Esophagus squamous epithelium (tissue), 5 donors: ENCODE measurements at regions not wholly inside any gene's neighbourhood (a gene's known extent, or its start where the extent isn't known, plus 50 kb on each side); places are given as distances from the start of the nearest gene placed in this dataset.

Experiments used
- DNase-seq: peaks from one replicate; lab custom pipeline; 2025; lab: John Stamatoyannopoulos, UW
- H3K27ac ChIP-seq, 4 donors: fragments of 200-600 bp; sonication (generic); one replicate each; pipeline ENCODE4 v1.5.1; 2016 to 2019; ENCODE audit warnings: mild to moderate bottlenecking in 1 of 4
- H3K27me3 ChIP-seq, 4 donors: fragments of 200-600 bp; sonication (generic); 1 replicate in 3 of 4; 2 replicates in 1 of 4; pipeline versions ENCODE4 v1.5.1 to v1.6.0; 2017 to 2021; ENCODE audit warnings: antibody characterized with exemption in 1 of 4
- H3K36me3 ChIP-seq, 3 donors: fragments of 200-600 bp; sonication (generic); one replicate each; pipeline ENCODE4 v1.5.1; 2016 to 2019
- H3K4me1 ChIP-seq, 3 donors: fragments of 200-600 bp; sonication (generic); one replicate each; pipeline ENCODE4 v1.5.1; 2017 to 2019
- H3K4me3 ChIP-seq, 4 donors: fragments of 200-600 bp; sonication (generic); 1 replicate in 3 of 4; 2 replicates in 1 of 4; pipeline ENCODE4 v1.5.1; 2016 to 2019; ENCODE audit warnings: mild to moderate bottlenecking in 2 of 4, moderate library complexity in 1 of 4
- H3K9me3 ChIP-seq, 3 donors: fragments of 200-600 bp; sonication (generic); one replicate each; pipeline ENCODE4 v1.5.1; 2016 to 2019
- POLR2A ChIP-seq, 4 donors: fragments of 450-650 bp; IDR thresholded peaks; one replicate each; pipeline ENCODE4 v1.6.1; 2017; ENCODE audit warnings: antibody characterized with exemption in 4 of 4, mild to moderate bottlenecking in 4 of 4, moderate library complexity in 3 of 4
- WGBS, 2 donors: methylation state at CpG; one replicate each; pipeline ENCODE4 v1.1.5; 2018; 5-methylcytosine and 5-hydroxymethylcytosine counted together
- intact Hi-C: fragments of 100-400 bp; cut with DNase I; formaldehyde crosslinking; loops from one replicate; pipeline ENCODE4 v1.15.0; 2022
- TF ChIP-seq, protein P1 (sequence below), 6 experiments: fragments of 450-650 bp in 4 of 6; fragments of 200-600 bp in 2 of 6; sonication (generic) in 2 of 6; IDR thresholded peaks; one replicate each; pipeline ENCODE4 v1.5.1; 2016 to 2019; ENCODE audit warnings: antibody characterized with exemption in 6 of 6, mild to moderate bottlenecking in 4 of 6, moderate library complexity in 4 of 6
- donor health status: DM: yes; HTN: yes; CAD: no.

- DNase-seq = no peak
- no peaks in the 10 kb centered on the region for H3K9me3 ChIP-seq
- peaks cover 4 to 59% (median 6%) of the 10 kb centered on the region in 3 donors for H3K4me1 ChIP-seq
- H3K27ac ChIP-seq = peak overlapping the region; percentile 73 to 86 (median 77)
- 23 to 31% methylated on average over 4 of the region's 4 CpGs for WGBS, 2 donors
- intact Hi-C loops = no loop called here
- no peaks in the 10 kb centered on the region for H3K27me3 ChIP-seq
- no peaks in the 10 kb centered on the region for H3K36me3 ChIP-seq
- TF ChIP-seq, protein P1, sequence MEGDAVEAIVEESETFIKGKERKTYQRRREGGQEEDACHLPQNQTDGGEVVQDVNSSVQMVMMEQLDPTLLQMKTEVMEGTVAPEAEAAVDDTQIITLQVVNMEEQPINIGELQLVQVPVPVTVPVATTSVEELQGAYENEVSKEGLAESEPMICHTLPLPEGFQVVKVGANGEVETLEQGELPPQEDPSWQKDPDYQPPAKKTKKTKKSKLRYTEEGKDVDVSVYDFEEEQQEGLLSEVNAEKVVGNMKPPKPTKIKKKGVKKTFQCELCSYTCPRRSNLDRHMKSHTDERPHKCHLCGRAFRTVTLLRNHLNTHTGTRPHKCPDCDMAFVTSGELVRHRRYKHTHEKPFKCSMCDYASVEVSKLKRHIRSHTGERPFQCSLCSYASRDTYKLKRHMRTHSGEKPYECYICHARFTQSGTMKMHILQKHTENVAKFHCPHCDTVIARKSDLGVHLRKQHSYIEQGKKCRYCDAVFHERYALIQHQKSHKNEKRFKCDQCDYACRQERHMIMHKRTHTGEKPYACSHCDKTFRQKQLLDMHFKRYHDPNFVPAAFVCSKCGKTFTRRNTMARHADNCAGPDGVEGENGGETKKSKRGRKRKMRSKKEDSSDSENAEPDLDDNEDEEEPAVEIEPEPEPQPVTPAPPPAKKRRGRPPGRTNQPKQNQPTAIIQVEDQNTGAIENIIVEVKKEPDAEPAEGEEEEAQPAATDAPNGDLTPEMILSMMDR (IDR thresholded peaks at IDR 0.05) = no peak
- no peak for TF ChIP-seq POLR2A (IDR thresholded peaks at IDR 0.05)
- H3K4me3 ChIP-seq = no peak overlapping the region
Measured at GRCh38 chr13:73677048-73677601, 457.1 kb downstream of the KLF12 start.

DNA sequence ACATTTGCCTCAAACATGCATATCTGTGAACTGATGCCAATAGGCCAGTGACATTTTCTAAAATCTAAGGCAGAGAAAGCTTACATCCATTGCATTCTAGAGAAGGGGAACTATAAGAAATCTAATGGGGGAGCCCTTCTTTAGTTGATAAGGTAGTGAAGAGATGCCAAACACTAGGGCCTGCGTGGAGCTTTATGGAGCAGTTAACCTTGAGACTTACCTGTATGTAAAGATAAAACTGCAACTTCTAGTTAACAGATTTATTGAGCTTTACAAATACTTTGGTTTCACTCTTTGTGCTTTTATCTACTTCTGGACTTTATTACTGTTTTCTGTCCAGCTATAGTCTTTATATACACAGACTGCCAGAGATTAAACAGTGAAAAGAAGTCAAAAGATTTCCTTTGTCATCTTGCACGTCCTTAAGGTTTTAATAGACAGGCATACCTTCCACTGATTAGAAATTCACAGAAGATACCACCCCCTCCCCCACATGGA is 457.6 kb downstream of the KLF12 start:
- H3K27ac ChIP-seq = peak overlapping the region; percentile 73 to 86 (median 77)
- H3K9me3 ChIP-seq = no peaks in the 10 kb centered on the region
- no peak for TF ChIP-seq POLR2A (IDR thresholded peaks at IDR 0.05)
- TF ChIP-seq, protein P1 (IDR thresholded peaks at IDR 0.05) = no peak
- no peak overlapping the region for H3K4me3 ChIP-seq
- intact Hi-C loops = no loop called here
- 55 to 76% methylated on average over 2 of the region's 2 CpGs for WGBS, 2 donors
- no peaks in the 10 kb centered on the region for H3K36me3 ChIP-seq
- H3K4me1 ChIP-seq = peaks cover 4 to 64% (median 6%) of the 10 kb centered on the region in 3 donors
- no peak for DNase-seq
- no peaks in the 10 kb centered on the region for H3K27me3 ChIP-seq

DNA sequence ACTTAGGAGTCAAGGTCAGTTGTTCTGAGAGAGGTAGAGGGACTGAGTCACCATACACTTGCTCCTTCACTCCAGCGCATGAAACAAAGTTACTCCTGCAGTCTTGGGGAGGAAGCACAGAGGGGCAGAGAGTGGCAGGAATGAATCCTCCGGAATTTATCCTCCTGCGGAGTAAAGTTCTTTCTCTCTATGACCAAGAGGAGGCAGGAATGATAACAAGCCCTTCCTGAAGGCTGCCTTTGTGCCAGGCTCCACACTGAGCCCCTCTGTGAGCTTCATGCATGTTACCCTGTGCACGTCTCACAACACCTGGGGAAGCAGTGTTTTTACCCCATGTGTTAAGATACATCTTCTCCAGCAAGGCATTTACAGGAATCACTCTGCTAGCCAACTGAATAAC is 458.4 kb downstream of the KLF12 start:
- no peaks in the 10 kb centered on the region for H3K27me3 ChIP-seq
- H3K4me3 ChIP-seq = no peak overlapping the region
- H3K36me3 ChIP-seq = no peaks in the 10 kb centered on the region
- H3K27ac ChIP-seq = peak overlapping the region in 3 of 4 donors; percentile 32 to 86 (median 73)
- intact Hi-C loops = no loop called here
- H3K9me3 ChIP-seq = no peaks in the 10 kb centered on the region
- WGBS, 2 donors = 95 to 96% methylated on average over 4 of the region's 4 CpGs
- DNase-seq = no peak
- peaks cover 4 to 69% (median 6%) of the 10 kb centered on the region in 3 donors for H3K4me1 ChIP-seq
- TF ChIP-seq POLR2A (IDR thresholded peaks at IDR 0.05) = no peak
- TF ChIP-seq, protein P1 (IDR thresholded peaks at IDR 0.05) = no peak

- Histone ChIP-seq H3K27me3 (no peaks in the 10 kb centered on the region), H3K36me3 (no peaks in the 10 kb centered on the region), H3K4me3 (no peak overlapping the region), H3K27ac (peak overlapping the region in 3 of 4 donors; percentile 32 to 86 (median 77)), H3K9me3 (no peaks in the 10 kb centered on the region), H3K4me1 (peaks cover 4 to 76% (median 6%) of the 10 kb centered on the region in 3 donors)
- DNase-seq = no peak
- no peak for TF ChIP-seq POLR2A (IDR thresholded peaks at IDR 0.05)
- TF ChIP-seq, protein P1 (IDR thresholded peaks at IDR 0.05) = no peak
- WGBS, 2 donors = 66 to 70% methylated on average over 2 of the region's 2 CpGs
- intact Hi-C loops = no loop called here
Measured at GRCh38 chr13:73674570-73674969, 459.6 kb downstream of the KLF12 start.

GRCh38 chr13:73673931-73674330 is 460.3 kb downstream of the KLF12 start:
- no peak for DNase-seq
- Histone ChIP-seq H3K4me1 (peaks cover 4 to 76% (median 6%) of the 10 kb centered on the region in 3 donors), H3K27ac (peak overlapping the region in 3 of 4 donors; percentile 77 to 86 (median 83)), H3K36me3 (no peaks in the 10 kb centered on the region), H3K9me3 (no peaks in the 10 kb centered on the region), H3K4me3 (no peak overlapping the region), H3K27me3 (no peaks in the 10 kb centered on the region)
- intact Hi-C loops = no loop called here
- WGBS, 2 donors = 91 to 93% methylated on average over 9 to 11 of the region's 11 CpGs
- TF ChIP-seq, protein P1 (IDR thresholded peaks at IDR 0.05) = no peak
- TF ChIP-seq POLR2A (IDR thresholded peaks at IDR 0.05) = no peak
